ENCODE measurements at regions not wholly inside any gene's neighbourhood (a gene's known extent, or its start where the extent isn't known, plus 50 kb on each side); places are given as distances from the start of the nearest gene placed in this dataset.

DNA sequence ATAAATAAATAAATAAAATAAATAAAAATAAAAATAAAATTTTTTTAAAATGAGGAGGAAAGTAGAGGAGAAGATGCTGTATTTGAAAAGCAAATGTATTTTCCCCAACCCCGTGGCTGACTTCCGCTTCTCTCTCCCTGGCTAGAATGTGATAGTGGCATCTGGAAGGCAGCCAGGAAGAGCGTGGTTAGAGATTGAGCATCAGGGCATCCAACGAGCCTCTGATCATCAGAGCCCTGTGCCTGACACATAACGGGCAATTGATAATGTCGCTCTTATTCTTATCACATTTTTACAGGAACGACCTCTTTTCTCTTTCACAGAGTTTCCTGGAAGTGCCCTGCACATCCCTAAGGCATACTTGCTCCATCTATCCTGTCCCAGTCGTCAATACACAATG is 496.9 kb upstream of the TMEM132C start:
- DNase-seq (ENCODE audit: low read depth): no peak
- TF ChIP-seq, protein P1, sequence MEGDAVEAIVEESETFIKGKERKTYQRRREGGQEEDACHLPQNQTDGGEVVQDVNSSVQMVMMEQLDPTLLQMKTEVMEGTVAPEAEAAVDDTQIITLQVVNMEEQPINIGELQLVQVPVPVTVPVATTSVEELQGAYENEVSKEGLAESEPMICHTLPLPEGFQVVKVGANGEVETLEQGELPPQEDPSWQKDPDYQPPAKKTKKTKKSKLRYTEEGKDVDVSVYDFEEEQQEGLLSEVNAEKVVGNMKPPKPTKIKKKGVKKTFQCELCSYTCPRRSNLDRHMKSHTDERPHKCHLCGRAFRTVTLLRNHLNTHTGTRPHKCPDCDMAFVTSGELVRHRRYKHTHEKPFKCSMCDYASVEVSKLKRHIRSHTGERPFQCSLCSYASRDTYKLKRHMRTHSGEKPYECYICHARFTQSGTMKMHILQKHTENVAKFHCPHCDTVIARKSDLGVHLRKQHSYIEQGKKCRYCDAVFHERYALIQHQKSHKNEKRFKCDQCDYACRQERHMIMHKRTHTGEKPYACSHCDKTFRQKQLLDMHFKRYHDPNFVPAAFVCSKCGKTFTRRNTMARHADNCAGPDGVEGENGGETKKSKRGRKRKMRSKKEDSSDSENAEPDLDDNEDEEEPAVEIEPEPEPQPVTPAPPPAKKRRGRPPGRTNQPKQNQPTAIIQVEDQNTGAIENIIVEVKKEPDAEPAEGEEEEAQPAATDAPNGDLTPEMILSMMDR (IDR thresholded peaks at IDR 0.05; ENCODE audit: control insufficient read depth, insufficient read depth, low read depth, low read length, missing control alignments): no peak
- H3K4me3 ChIP-seq (ENCODE audit: control insufficient read depth, low read depth, low read length): no peak overlapping the region

GRCh38 chr12:127771546-127771945 is 495.4 kb upstream of the TMEM132C start:
- no peak for DNase-seq (ENCODE audit: low read depth)
- TF ChIP-seq, protein P1 (IDR thresholded peaks at IDR 0.05; ENCODE audit: control insufficient read depth, insufficient read depth, low read depth, low read length, missing control alignments): no peak
- H3K4me3 ChIP-seq (ENCODE audit: control insufficient read depth, low read depth, low read length): no peak overlapping the region

- TF ChIP-seq, protein P1 (IDR thresholded peaks at IDR 0.05; ENCODE audit: control insufficient read depth, insufficient read depth, low read depth, low read length, missing control alignments): no peak
- no peak for DNase-seq (ENCODE audit: low read depth)
- no peak overlapping the region for H3K4me3 ChIP-seq (ENCODE audit: control insufficient read depth, low read depth, low read length)
These were observed 493.4 kb upstream of the TMEM132C start for GRCh38 chr12:127773520-127773919.

- no peak overlapping the region for H3K4me3 ChIP-seq (ENCODE audit: control insufficient read depth, low read depth, low read length)
- DNase-seq (ENCODE audit: low read depth): no peak
- TF ChIP-seq, protein P1 (IDR thresholded peaks at IDR 0.05; ENCODE audit: control insufficient read depth, insufficient read depth, low read depth, low read length, missing control alignments): no peak
These were observed 492.1 kb upstream of the TMEM132C start for GRCh38 chr12:127774828-127775227.

DNA sequence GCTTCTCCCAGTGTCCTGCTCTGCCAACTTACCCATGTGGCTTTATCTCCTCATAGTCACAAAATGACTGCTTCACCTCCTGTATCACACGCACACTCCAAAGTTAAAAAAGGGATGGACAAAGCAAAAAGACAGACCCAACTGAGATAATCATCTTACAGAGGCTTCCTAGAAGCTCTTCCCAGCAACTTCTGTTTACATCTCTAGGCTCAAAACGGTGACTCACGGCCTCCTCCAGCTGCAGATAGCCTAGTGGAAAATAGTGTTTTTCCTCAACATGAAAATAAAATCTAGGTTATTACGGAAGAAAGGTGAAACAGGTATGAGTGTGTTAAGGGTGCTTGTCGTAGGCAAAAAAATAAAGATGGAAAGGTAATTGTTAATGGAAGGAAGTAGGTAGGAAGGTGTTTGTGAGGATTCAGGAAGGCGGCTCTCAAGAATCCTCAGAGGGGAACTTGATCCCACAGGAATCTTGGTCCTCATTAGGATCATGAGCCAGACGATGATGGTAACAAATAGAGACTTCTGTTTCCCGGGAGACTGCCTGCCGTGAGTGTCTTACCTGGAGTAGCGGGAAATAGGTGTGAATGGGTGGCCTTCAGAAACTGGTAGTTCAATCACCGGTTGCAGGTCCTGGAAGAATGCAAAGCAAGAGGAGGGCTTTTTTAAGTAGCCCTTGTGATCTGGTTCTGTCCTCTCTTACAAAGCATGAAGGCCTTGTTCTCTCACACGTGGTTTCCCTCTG is 487.5 kb upstream of the TMEM132C start:
- H3K4me3 ChIP-seq (ENCODE audit: control insufficient read depth, low read depth, low read length): no peak overlapping the region
- no peak for DNase-seq (ENCODE audit: low read depth)
- TF ChIP-seq, protein P1 (IDR thresholded peaks at IDR 0.05; ENCODE audit: control insufficient read depth, insufficient read depth, low read depth, low read length, missing control alignments): no peak

DNA sequence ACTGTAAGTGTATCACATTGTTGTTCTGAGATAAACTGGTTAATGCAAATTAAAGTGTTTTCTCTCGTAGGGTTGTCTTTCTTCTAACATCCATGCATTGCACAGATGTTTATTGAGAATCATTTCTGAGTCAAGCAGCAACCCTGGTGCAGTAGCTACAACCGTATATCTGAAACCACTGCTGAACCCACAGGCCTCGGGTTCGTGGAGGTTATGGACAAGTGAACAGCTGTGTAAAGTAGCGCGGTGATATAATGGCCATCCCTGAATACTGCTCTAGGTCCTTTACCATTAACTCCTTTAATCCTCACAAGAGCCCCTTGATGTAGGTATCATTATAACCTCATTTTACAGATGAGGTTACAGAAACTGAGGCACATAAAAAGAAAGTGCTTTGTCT is 486.1 kb upstream of the TMEM132C start:
- TF ChIP-seq, protein P1 (IDR thresholded peaks at IDR 0.05; ENCODE audit: control insufficient read depth, insufficient read depth, low read depth, low read length, missing control alignments): no peak
- DNase-seq (ENCODE audit: low read depth): no peak
- no peak overlapping the region for H3K4me3 ChIP-seq (ENCODE audit: control insufficient read depth, low read depth, low read length)
